OCI-LY1 (cell line): ENCODE measurements at regions not wholly inside any gene's neighbourhood (a gene's known extent, or its start where the extent isn't known, plus 50 kb on each side); places are given as distances from the start of the nearest gene placed in this dataset.

Experiments
- EZH2 ChIP-seq: fragments of 200-600 bp; sonication (generic), shearing (Covaris generic); IDR thresholded peaks from 2 replicates; pipeline ENCODE4 v1.8.0; 2017; ENCODE audit warnings: borderline replicate concordance, mixed run types, mild to moderate bottlenecking, antibody characterized with exemption, low read length, moderate library complexity, mixed read lengths
- TF ChIP-seq, protein P1 (sequence below): fragments of 200-600 bp; sonication (generic), shearing (Covaris generic); IDR thresholded peaks from 2 replicates; pipeline ENCODE4 v1.5.1; 2017; ENCODE audit warnings: mild to moderate bottlenecking, antibody characterized with exemption, low read length, moderate library complexity, mixed read lengths

DNA sequence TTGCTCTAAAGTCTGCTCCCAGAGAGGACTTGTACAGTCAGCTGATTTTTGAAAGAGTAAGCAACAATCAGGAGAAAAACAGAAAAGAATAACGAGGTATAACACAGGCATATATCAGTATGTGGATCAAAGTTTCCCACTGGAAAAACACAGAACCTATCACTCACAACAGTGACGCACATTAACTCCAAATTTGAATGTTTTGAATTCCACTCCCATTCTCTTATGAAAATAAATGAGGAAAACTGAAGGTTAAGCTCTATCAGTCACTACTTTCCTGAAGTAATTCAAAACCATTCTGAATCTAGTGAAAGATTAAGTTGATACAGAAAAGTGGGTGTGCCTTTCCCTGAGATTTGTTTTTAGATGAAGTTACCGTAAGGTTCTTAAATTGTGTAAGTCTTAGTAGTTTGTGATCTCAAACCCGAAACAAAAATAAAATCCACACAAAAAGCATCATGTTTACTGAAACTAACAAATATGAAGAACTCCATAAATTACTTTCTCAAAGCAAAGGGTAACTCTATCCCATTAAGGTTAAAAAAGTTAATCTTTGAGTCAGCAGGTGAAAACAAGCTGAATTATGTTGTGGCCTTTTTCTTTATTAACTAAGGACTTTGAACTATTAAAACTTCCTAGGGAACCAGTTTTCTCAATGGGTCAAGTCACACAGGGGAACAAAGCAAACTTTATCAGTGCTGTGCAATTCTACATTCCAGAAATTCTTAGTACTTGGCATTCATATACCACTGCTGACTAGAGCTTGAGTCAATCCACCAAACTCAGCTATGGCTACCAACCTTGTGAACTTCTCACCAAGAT, 115.7 kb downstream of the OGFRL1 start:
- TF ChIP-seq, protein P1, sequence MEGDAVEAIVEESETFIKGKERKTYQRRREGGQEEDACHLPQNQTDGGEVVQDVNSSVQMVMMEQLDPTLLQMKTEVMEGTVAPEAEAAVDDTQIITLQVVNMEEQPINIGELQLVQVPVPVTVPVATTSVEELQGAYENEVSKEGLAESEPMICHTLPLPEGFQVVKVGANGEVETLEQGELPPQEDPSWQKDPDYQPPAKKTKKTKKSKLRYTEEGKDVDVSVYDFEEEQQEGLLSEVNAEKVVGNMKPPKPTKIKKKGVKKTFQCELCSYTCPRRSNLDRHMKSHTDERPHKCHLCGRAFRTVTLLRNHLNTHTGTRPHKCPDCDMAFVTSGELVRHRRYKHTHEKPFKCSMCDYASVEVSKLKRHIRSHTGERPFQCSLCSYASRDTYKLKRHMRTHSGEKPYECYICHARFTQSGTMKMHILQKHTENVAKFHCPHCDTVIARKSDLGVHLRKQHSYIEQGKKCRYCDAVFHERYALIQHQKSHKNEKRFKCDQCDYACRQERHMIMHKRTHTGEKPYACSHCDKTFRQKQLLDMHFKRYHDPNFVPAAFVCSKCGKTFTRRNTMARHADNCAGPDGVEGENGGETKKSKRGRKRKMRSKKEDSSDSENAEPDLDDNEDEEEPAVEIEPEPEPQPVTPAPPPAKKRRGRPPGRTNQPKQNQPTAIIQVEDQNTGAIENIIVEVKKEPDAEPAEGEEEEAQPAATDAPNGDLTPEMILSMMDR = no peak
- TF ChIP-seq EZH2 = no peak
